Suprapubic skin (tissue), 3 donors: ENCODE measurements at regions not wholly inside any gene's neighbourhood (a gene's known extent, or its start where the extent isn't known, plus 50 kb on each side); places are given as distances from the start of the nearest gene placed in this dataset.

Experiments used
- POLR2AphosphoS5 ChIP-seq, 3 donors: sonication (generic); formaldehyde crosslinking; IDR thresholded peaks; one replicate each; pipeline ENCODE4 v1.6.1; 2017; ENCODE audit warnings: antibody characterized with exemption in 3 of 3
- TF ChIP-seq, protein P1 (sequence below), 2 donors: fragments of 200-600 bp in 1 of 2; fragments of 450-650 bp in 1 of 2; sonication (generic) in 1 of 2; IDR thresholded peaks; one replicate each; pipeline ENCODE4 v1.5.1; 2016 to 2019; ENCODE audit warnings: antibody characterized with exemption in 2 of 2, mild to moderate bottlenecking in 1 of 2, moderate library complexity in 1 of 2

DNA sequence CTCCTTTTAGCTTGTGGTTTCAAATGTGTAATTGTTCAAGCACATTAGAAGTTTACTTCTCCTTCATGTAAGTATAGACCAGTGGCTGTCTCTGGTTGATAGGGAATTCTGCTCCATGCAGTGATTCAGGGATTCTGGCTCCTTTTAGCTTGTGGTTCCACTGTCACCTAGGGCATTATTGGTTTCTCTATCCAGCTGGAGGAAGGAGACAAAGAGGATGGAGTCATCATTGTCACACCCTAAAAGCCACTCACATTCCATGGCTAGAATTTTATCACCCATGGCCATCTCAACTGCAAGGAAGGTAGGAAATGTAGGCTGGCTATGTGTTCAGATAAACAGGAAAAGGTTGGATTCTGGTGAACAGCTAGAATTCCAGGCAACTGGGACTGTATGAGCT is 131.2 kb downstream of the URB2 start:
- TF ChIP-seq, protein P1, sequence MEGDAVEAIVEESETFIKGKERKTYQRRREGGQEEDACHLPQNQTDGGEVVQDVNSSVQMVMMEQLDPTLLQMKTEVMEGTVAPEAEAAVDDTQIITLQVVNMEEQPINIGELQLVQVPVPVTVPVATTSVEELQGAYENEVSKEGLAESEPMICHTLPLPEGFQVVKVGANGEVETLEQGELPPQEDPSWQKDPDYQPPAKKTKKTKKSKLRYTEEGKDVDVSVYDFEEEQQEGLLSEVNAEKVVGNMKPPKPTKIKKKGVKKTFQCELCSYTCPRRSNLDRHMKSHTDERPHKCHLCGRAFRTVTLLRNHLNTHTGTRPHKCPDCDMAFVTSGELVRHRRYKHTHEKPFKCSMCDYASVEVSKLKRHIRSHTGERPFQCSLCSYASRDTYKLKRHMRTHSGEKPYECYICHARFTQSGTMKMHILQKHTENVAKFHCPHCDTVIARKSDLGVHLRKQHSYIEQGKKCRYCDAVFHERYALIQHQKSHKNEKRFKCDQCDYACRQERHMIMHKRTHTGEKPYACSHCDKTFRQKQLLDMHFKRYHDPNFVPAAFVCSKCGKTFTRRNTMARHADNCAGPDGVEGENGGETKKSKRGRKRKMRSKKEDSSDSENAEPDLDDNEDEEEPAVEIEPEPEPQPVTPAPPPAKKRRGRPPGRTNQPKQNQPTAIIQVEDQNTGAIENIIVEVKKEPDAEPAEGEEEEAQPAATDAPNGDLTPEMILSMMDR (IDR thresholded peaks at IDR 0.05) = no peak
- no peak for TF ChIP-seq POLR2AphosphoS5 (IDR thresholded peaks at IDR 0.05)
